OCI-LY7 (cell line): ENCODE measurements at regions not wholly inside any gene's neighbourhood (a gene's known extent, or its start where the extent isn't known, plus 50 kb on each side); places are given as distances from the start of the nearest gene placed in this dataset.

Experiments
- BruUV-seq: library from RNA; stranded (reverse); fragments of 400-500 nt; replicated peaks from 2 replicates; lab custom pipeline; 2021; lab: Mats Ljungman, UMichigan
- CTCF ChIA-PET: fragments of 300-600 bp; sonication (Branson Sonifier 250); formaldehyde crosslinking; loops from one replicate; lab custom pipeline; 2022; ENCODE audit warnings: antibody characterized with exemption; ENCODE audit not compliant: unreplicated experiment; lab: Charles Lee
- POLR2A ChIA-PET: fragments of 300-600 bp; sonication (Branson Sonifier 250); formaldehyde crosslinking; loops from one replicate; lab custom pipeline; 2022; ENCODE audit warnings: antibody characterized with exemption; lab: Charles Lee
- DNase-seq: peaks from one replicate; pipeline ENCODE4 v3.0.0-alpha.2; 2015; ENCODE audit warnings: low spot score
- H2AFZ ChIP-seq: fragments of 200-600 bp; sonication (generic), shearing (Covaris generic); 2 replicates; pipeline ENCODE4 v1.6.1; 2014; ENCODE audit warnings: mild to moderate bottlenecking, antibody characterized with exemption, low read length, moderate library complexity
- H3K27ac ChIP-seq: fragments of 200-600 bp; sonication (generic); 2 replicates; pipeline ENCODE4 v1.5.1; 2014; ENCODE audit warnings: mixed run types, low read depth, mild to moderate bottlenecking, moderate library complexity, low read length, inconsistent platforms; ENCODE audit not compliant: poor library complexity, severe bottlenecking
- H3K36me3 ChIP-seq: fragments of 200-600 bp; sonication (generic); 2 replicates; pipeline ENCODE4 v1.6.1; 2014; ENCODE audit warnings: mild to moderate bottlenecking, antibody characterized with exemption, low read length, moderate library complexity, mixed read lengths; ENCODE audit not compliant: insufficient read depth
- H3K4me1 ChIP-seq: fragments of 200-600 bp; sonication (generic); 2 replicates; pipeline ENCODE4 v1.5.1; 2014; ENCODE audit warnings: mild to moderate bottlenecking, low read length; ENCODE audit not compliant: insufficient read depth, poor library complexity, severe bottlenecking
- H3K4me2 ChIP-seq: fragments of 200-600 bp; sonication (generic); 2 replicates; pipeline ENCODE4 v1.6.1; 2014; ENCODE audit warnings: mild to moderate bottlenecking, low read length
- H3K4me3 ChIP-seq: fragments of 200-600 bp; sonication (generic); 2 replicates; pipeline ENCODE4 v1.5.1; 2014; ENCODE audit warnings: mild to moderate bottlenecking, low read depth, low read length; ENCODE audit not compliant: poor library complexity, severe bottlenecking
- H3K79me2 ChIP-seq: fragments of 200-600 bp; sonication (generic); 2 replicates; pipeline ENCODE4 v1.6.1; 2016; ENCODE audit warnings: low read depth, mild to moderate bottlenecking, low read length, moderate library complexity, mixed read lengths; ENCODE audit not compliant: insufficient read depth
- H3K9me2 ChIP-seq: fragments of 200-600 bp; sonication (generic); 2 replicates; pipeline ENCODE4 v1.6.1; 2016; ENCODE audit warnings: mild to moderate bottlenecking, low read length, mixed read lengths; ENCODE audit not compliant: insufficient read depth
- H3K9me3 ChIP-seq: fragments of 200-600 bp; sonication (generic); 2 replicates; pipeline ENCODE4 v1.6.1; 2014; ENCODE audit warnings: mild to moderate bottlenecking, mixed run types, low read length, mixed read lengths
- H4K20me1 ChIP-seq: fragments of 200-600 bp; sonication (generic); 2 replicates; pipeline ENCODE4 v1.6.1; 2014; ENCODE audit warnings: mild to moderate bottlenecking, antibody characterized with exemption, low read length, moderate library complexity, mixed read lengths; ENCODE audit not compliant: insufficient read depth
- EZH2phosphoT487 ChIP-seq: fragments of 200-600 bp; sonication (generic); IDR thresholded peaks from 2 replicates; pipeline ENCODE4 v1.6.1; 2018; ENCODE audit warnings: low read depth, borderline replicate concordance, mild to moderate bottlenecking, mixed run types, antibody characterized with exemption, low read length, moderate library complexity, mixed read lengths
- intact Hi-C: fragments of 100-400 bp; cut with micrococcal nuclease; formaldehyde crosslinking; loops from one replicate; pipeline ENCODE4 v1.10.0; 2022; ENCODE audit not compliant: unreplicated experiment
- TF ChIP-seq, protein P1 (sequence below): fragments of 200-600 bp; sonication (generic); conservative IDR thresholded peaks from 2 replicates; pipeline ENCODE4 v1.5.1; 2014; ENCODE audit warnings: mild to moderate bottlenecking, antibody characterized with exemption, low read length, moderate library complexity, mixed read lengths

DNA sequence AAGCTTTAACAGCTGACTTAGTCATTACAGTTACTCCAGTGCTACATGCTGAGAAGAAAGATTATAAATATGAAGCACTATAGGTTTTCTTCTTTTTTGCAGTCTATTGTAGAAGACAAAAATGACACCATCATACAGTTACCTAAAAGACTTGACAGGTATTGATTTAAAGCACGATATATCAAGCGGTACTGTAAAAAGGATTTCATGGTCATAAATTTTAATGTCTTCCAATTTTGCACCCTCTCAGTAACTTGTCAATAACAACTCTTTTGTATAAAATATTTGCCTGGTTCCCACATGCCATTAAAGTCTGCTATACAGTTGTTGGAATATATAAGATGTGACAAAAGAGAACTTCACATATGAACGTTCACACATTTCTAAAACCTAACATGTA lies 102.8 kb downstream of the ZIC5 start:
- H3K27ac ChIP-seq: no peak overlapping the region
- intact Hi-C loops: no loop called here
- no peaks in the 10 kb centered on the region for H3K36me3 ChIP-seq
- H3K4me3 ChIP-seq: no peak overlapping the region
- ChIA-PET POLR2A (no interaction called here), CTCF (no interaction called here)
- H3K9me3 ChIP-seq: no peaks in the 10 kb centered on the region
- no peak overlapping the region for H2AFZ ChIP-seq
- TF ChIP-seq, protein P1, sequence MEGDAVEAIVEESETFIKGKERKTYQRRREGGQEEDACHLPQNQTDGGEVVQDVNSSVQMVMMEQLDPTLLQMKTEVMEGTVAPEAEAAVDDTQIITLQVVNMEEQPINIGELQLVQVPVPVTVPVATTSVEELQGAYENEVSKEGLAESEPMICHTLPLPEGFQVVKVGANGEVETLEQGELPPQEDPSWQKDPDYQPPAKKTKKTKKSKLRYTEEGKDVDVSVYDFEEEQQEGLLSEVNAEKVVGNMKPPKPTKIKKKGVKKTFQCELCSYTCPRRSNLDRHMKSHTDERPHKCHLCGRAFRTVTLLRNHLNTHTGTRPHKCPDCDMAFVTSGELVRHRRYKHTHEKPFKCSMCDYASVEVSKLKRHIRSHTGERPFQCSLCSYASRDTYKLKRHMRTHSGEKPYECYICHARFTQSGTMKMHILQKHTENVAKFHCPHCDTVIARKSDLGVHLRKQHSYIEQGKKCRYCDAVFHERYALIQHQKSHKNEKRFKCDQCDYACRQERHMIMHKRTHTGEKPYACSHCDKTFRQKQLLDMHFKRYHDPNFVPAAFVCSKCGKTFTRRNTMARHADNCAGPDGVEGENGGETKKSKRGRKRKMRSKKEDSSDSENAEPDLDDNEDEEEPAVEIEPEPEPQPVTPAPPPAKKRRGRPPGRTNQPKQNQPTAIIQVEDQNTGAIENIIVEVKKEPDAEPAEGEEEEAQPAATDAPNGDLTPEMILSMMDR: no peak
- TF ChIP-seq EZH2phosphoT487: no peak
- H3K79me2 ChIP-seq: no peaks in the 10 kb centered on the region
- no peak overlapping the region for H3K4me2 ChIP-seq
- BruUV-seq: no TSS peak
- H3K4me1 ChIP-seq: peaks cover 10% of the 10 kb centered on the region
- DNase-seq: no peak
- no peaks in the 10 kb centered on the region for H3K9me2 ChIP-seq
- no peaks in the 10 kb centered on the region for H4K20me1 ChIP-seq

- no peak for TF ChIP-seq EZH2phosphoT487
- TF ChIP-seq, protein P1: no peak
- Histone ChIP-seq H3K9me2 (no peaks in the 10 kb centered on the region), H3K36me3 (no peaks in the 10 kb centered on the region), H4K20me1 (no peaks in the 10 kb centered on the region), H3K4me3 (no peak overlapping the region), H3K4me2 (no peak overlapping the region), H3K79me2 (no peaks in the 10 kb centered on the region), H3K9me3 (no peaks in the 10 kb centered on the region), H3K4me1 (peaks cover 10% of the 10 kb centered on the region), H2AFZ (no peak overlapping the region), H3K27ac (no peak overlapping the region)
- DNase-seq: no peak
- ChIA-PET CTCF (no interaction called here), POLR2A (interaction anchor here (0.5 to 0.8 kb wide), 2 partner anchors 11 to 669 kb away, joined by 3 read pairs; no protein-coding TSS in a partner anchor)
- BruUV-seq: no TSS peak
- intact Hi-C loops: no loop called here
These were observed 103.9 kb downstream of the ZIC5 start for GRCh38 chr13:99867535-99868257.

- DNase-seq: no peak
- Histone ChIP-seq H3K9me2 (no peaks in the 10 kb centered on the region), H2AFZ (no peak overlapping the region), H3K4me2 (no peak overlapping the region), H3K4me3 (no peak overlapping the region), H3K9me3 (no peaks in the 10 kb centered on the region), H4K20me1 (no peaks in the 10 kb centered on the region), H3K27ac (no peak overlapping the region), H3K79me2 (no peaks in the 10 kb centered on the region), H3K36me3 (no peaks in the 10 kb centered on the region), H3K4me1 (peaks cover 10% of the 10 kb centered on the region)
- ChIA-PET CTCF (no interaction called here), POLR2A (no interaction called here)
- intact Hi-C loops: no loop called here
- BruUV-seq: no TSS peak
- TF ChIP-seq, protein P1: no peak
- TF ChIP-seq EZH2phosphoT487: no peak
These were observed 104.8 kb downstream of the ZIC5 start for GRCh38 chr13:99866781-99867180.
